Superior temporal gyrus (tissue), 1 donor: ENCODE measurements at regions not wholly inside any gene's neighbourhood (a gene's known extent, or its start where the extent isn't known, plus 50 kb on each side); places are given as distances from the start of the nearest gene placed in this dataset.
A peak's percentile ranks its signal among the peaks of the same experiment; 100 is the strongest.

ENCODE experiments used
- DNase-seq: peaks from one replicate; pipeline ENCODE4 v3.0.0-alpha.2; 2016; ENCODE audit errors: extremely low spot score

DNA sequence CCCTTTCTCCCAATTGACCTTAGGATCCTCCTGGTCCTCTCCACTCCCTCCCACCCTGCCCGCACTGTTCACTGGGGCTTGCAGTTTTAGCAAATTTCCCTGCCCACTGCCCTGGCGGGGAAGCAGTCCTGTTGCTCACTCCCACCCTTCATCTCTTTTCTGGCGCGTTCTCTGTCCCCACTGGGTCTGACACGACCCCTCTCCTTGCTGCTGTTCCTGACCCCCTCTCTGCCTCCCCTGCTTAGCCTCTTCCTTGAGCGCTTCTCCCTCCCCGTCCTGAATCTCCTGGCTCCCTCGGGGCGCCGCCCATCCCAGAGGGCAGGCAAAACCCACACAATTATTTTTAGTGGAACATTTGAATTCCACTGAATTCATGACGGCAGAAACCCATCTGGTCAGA, 1796.4 kb downstream of the TP53TG3F start:
- DNase-seq = no peak

GRCh38 chr16:35258381-35258780, 1799.0 kb downstream of the TP53TG3F start:
- DNase-seq = no peak

- DNase-seq = no peak
These were observed 1836.4 kb downstream of the TP53TG3F start for GRCh38 chr16:35295856-35296255.

- no peak for DNase-seq
These were observed 1837.7 kb downstream of the TP53TG3F start for GRCh38 chr16:35296962-35297653.

DNA sequence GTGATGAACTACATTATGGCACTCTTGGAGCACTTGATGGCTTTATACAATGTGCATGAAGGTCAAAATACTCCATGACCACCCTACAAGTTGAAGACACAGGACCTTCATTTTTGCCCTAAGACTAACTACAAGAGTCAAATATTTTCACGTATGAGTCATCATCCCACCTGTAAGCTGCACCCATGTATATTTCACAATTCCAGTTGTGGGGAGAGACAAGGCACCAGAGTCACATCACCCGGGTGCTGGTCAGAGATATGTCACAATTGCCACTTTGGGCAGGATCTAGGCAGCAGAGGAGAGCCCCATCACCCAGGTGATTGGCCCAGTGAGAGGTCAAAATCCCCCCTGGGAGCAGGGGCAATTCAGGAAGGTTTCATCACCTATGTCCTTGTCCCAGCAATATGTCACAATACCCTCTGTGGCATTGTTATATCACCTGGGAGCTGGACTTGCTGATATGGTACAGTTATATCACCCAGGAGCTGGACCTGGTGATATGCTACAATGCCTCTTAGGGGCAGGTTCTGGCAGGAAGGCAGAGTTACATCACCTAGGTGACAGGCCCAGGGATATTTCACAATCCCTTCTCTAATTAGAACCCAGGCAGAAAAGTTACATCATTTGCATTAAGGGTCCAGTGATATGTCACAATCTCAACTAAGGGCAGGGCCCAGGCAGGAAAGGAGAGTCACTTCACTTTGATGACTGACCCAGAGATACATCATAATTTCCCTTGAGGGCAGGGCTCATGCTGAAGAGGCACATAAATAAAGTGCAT, 1839.2 kb downstream of the TP53TG3F start:
- no peak for DNase-seq

DNA sequence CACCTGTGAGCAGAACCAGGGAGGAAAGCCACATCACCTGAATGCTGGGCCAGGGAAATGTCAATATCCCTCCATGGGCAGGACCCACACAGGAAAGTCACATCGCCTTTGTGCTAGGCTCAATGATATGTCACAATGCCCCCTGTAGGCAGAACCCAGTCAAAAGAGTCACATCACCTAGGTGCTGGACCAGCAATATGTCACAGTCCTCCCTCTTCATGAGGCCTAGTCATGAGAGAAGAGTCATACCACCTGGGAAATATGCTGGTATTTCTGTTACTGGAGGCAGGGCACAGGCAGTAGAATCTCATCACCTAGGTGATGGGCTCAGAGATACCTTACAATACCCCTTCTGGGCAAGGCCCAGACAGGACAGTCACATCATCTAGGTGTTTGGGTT, 1843.4 kb downstream of the TP53TG3F start:
- no peak for DNase-seq

GRCh38 chr16:35305476-35305875, 1846.1 kb downstream of the TP53TG3F start:
- no peak for DNase-seq

- DNase-seq = no peak
These were observed 1847.5 kb downstream of the TP53TG3F start for GRCh38 chr16:35306915-35307314.

DNA sequence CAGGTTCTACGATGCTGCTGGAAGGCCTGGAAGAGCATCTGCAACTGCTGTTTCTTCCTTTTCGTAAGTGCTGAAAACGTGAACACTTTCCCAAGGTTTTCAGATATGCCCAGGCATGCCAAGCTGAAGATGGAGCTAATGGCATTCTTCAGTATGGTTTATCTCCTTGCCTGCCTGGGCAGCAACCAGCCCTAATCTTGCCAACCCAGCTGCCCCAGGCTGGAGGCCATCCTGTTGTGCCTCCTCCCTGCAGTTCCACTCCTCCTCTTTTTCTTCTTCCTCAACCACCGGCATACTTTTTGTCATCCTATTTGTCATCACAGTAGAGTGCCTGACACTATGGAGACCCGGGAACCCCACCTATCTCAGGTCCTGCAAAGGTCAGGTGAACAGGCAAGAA, 1849.3 kb downstream of the TP53TG3F start:
- DNase-seq = no peak

DNA sequence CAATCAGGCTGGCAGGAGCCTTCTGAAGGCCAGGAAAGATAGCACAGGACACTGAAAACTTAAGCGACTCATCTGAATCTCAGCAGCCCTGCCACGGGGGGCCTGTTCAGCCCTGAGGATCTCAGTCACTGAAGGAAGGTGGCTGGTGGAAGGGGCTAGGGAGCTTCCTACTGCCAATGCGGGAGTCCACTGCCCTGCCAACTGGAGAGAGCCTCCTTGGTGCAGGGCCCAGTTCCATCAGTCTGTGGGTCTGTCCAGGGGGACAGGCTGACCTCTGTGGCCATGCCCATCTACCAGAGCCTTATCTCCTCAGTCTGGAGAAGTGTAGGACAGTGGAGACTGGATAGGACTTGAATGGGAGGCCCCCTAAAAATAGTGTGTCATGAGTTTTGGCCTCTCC, 1851.6 kb downstream of the TP53TG3F start:
- no peak for DNase-seq

DNA sequence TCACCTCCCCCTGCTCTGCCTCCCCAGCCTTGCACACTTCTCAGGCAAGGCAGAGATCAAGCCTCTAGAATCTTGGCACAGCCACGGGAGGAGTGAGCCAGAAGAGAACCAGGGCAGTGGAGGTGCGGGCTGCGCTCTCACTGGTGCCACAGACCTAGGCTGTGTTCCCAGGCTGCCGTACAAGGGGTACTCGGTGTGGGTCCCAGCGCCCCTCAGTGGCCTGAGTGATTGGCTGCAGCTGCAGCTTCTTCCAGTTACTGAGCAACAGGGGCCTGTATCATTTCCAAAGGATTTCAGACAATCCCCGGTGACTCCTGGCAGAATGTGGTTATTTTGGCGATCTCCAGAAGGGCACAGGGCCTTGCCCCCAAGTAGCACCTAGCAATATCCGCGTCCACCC, 1852.1 kb downstream of the TP53TG3F start:
- DNase-seq = no peak

DNA sequence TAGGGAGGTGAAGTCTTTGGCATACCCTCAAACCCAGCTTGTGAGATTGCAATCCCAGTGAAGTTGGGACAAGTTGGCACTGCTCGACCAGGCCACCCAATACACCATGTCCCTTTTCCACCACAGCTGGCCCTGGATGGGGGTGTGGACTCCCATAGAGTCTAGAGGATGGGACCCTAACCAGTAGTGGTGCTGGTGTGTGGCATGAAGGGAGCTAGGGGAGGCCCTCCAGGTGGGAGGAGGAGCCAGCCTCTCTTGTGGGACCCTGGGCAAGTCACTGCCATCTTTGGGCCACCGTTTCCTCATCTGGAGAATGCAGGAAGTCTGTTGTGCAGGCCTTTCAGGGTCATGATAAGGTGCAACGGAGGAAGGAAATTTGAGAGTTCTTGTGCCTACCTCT, 1854.9 kb downstream of the TP53TG3F start:
- DNase-seq = no peak

- peak; percentile 46 for DNase-seq
These were observed 1860.3 kb downstream of the TP53TG3F start for GRCh38 chr16:35319536-35320192.

- DNase-seq = no peak
These were observed 1866.5 kb downstream of the TP53TG3F start for GRCh38 chr16:35325936-35326335.

DNA sequence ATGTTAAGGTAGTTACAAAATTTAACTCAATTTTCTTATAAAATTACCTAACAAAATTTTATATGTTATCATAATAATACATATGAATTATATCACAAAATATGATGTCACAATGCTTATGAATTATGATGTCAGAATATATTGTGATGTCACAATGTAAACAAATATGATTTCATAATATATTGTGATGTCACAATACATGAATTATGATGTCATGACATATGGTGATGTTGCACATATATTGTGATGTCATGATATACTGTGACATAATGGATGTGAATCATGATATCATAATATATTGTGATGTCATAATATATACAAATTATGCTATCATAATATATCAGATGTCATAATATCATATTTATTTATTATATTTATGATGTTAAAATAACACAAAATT, 1879.9 kb downstream of the TP53TG3F start:
- no peak for DNase-seq

- no peak for DNase-seq
These were observed 1882.6 kb downstream of the TP53TG3F start for GRCh38 chr16:35342012-35342411.

DNA sequence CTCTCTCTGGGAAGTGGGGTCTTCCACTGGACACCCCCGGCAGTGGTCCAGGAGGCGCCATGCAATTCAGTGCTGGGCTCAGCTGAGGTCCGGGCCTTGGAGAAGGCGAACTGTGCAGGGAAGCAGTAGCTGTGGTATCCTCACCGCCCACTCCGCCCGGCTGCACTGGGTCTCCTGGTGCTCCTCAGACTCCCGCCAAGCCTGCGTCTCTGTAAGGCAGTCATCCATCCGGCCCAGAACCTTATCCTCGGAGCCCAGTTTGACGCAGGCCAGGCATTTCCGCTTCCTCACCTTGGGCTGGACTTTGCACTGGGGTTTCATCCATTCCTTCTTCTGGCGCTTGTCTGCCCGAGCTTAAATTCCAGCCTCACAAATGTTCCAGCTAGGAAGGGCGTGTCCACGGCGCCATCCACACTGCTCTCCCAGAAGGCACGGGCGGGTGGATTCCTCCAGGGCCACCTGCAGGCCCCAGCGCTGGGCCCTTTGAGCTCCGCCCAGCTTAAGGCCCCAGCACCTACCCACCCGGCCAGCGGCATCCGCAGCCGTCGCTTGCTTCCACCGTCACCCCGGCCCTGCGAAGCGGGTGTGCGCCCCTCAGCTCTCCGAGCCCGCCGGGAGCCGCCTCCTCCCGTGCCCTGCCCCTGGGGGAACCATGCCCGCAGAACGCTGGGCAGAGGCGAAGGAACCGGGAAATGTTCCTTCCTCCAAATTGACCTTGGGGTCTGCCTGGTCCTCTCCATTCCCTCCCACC, 1884.8 kb downstream of the TP53TG3F start:
- no peak for DNase-seq

GRCh38 chr16:35352431-35352830, 1893.0 kb downstream of the TP53TG3F start:
- DNase-seq = no peak

- DNase-seq = no peak
These were observed 1904.1 kb downstream of the TP53TG3F start for GRCh38 chr16:35363510-35363909.

DNA sequence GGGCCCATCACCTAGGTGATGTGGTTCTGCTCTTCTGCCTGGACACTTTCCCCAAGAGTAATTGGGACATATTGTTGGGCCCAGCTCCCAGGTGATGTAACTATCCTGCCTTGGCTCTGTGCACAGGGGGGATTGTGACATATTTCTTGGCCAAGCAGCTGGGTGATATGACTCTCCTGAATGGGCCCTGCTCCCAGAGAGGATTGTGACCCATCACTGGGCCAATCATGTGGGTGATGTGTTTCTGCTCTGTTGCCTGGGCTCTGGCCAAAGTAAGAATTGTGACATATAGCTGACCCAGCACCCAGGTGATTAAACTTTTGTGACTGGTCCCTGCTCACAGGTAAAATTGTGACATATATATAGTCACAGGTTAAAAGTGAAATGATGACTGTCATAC, 1904.9 kb downstream of the TP53TG3F start:
- DNase-seq = no peak

- no peak for DNase-seq
These were observed 1906.3 kb downstream of the TP53TG3F start for GRCh38 chr16:35365675-35366074.

DNA sequence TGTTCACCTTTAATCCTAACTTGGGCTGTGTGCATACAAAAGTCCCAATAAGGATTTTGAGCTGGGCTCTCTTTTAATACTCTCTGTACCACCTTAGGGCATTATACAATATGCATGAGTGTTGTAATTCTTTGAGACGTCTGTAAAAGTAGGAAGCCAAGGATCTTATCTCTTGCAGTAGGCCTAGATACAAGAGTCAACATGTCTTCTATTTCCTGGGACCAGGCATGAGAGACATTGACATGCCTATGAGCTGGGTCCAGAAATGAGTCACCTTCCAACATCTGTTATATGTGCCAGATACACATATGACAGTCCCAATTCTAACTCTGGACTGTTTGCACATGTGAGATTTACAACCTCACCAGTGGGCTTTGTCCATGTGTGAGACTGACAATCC, 1911.2 kb downstream of the TP53TG3F start:
- DNase-seq = no peak
